Amygdala (tissue), 56 donors: ENCODE measurements at regions not wholly inside any gene's neighbourhood (a gene's known extent, or its start where the extent isn't known, plus 50 kb on each side); places are given as distances from the start of the nearest gene placed in this dataset.

Source experiments
- DNase-seq, 56 donors: peaks; one replicate each; lab custom pipeline; 2025; lab: John Stamatoyannopoulos, UW

DNA sequence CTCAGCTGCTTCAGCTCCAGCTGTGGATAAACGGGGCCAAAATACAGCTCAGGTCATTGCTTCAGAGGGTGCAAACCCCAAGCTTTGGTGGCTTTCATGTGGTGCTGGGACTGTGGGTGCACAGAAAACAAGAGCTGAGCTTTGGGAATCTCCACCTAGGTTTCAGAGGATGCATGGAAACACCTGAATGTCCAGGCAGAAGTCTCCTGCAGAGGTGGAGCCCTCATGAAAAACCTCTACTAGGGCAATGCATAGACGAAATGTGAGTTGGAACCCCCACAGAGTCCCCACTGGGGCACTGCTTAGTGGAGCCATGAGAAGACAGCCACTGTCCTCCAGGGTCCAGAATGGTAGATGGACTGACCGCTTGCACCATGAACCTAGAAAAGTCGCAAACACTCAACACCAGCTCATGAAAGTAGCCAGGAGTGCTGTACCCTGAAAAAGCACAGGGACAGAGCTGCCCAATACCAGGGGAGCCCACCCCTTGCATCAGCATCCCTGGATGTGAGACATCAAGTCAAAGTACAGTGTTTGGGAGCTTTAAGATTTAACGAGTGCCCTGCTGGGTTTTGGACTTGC is 147.9 kb upstream of the SOX11 start:
- no peak for DNase-seq

DNA sequence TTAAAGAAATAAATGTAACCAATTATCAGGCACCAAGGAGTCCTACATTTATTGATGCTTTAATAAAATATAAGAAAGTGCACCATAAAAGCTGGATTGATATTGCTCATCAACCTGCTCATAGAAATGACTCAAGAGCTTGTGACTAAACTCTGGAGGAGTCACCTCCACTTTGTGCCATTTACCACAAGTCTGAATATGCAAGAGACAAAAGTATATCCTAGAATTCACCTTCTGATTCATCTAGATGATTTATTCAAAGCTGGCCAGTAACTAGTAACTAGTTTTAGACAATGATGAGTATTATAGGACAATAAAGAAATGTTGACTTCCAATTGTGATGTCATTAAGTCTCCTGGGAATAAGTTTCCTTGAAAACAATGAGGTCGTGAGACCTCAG is 146.0 kb upstream of the SOX11 start:
- DNase-seq: no peak

DNA sequence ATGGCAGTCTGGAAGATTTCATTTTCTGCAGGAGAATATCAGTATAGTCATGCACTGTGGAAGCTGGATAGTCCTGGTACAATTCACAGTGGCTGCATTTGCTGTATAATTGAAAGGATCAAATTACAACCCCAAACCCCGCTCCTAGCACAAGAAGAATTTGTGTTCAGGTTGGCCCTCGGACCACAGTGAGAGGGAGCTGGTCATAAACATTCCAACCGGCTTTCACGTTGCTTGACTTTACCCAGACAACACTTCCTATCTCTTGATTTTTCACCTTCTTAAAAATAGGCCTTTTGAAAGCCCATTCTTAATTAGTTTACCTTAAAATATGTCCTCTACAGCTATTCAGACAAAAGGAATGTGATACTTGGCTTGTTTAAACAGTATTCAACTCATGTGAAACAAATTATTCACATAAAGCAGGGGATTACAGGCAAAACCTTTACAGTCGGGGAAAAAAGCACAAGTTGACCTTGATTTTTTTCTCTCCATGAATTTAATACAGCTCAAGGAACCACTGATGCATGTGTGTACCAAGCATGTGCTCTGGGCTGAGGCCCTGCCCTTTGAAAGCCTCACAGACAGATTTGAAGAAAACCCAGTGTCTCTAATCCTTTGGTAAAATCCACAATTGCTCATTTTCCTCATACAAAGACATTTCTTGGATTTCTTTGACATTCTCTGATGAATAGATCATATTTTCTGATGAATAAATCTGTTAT is 143.0 kb upstream of the SOX11 start:
- no peak for DNase-seq

DNA sequence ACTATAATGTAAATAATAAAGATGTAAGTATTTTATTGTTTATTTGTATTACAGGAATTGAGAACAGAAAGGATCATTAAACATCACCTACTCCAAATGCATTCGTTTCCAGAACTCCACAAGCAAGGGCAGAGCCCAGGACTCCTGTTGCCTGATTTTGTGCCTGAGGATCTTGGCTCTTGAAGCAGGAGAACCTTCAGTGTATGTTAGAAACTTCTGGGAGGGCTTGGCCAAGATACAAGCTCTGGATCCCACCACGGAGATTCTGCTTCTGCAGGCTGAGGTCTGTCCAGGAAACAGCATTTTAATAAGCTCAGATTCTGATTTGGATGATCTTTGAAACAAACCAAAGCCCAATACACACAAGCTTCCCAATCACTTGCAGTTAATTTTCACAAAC is 142.4 kb upstream of the SOX11 start:
- no peak for DNase-seq

DNA sequence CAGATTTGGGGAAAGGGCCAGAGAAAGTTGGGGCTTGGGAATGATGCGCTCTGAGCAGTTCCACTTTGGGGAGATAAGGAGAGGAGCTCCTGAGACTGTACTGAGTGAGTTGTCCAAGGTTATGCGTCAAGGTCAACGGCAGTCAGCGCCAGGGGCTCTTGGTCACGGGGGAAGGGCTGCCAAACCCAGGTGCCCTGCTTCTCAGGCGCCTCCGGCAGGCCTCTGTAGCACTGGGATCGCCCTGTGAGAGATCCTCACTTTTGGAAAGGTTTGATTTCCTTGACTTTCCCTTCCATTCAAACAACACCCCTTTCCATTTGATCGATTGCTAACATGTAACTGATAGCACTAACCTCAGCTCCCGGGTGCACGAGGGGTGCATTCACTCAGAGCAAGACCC is 136.5 kb upstream of the SOX11 start:
- no peak for DNase-seq

DNA sequence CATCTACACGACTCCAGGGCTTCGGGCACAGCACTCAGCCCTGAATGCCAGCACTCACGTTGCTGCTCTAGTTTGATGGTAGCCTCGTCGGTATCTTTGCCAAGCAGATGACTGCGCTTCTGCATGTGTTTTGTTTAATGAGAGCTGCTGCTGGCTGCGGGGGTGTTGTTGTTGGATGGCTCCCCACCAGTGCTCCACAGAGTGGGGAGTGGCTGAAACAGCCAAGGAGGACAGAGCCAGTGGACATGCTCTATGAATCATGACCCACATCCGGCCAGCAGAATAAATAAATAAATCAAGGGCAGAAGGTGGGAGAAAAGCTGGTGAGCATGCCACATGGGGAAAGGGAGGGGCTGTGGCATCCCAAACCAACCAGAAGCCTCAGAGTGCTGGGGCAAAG is 131.2 kb upstream of the SOX11 start:
- DNase-seq: peak in 1 of 56 donors; percentile 4

DNA sequence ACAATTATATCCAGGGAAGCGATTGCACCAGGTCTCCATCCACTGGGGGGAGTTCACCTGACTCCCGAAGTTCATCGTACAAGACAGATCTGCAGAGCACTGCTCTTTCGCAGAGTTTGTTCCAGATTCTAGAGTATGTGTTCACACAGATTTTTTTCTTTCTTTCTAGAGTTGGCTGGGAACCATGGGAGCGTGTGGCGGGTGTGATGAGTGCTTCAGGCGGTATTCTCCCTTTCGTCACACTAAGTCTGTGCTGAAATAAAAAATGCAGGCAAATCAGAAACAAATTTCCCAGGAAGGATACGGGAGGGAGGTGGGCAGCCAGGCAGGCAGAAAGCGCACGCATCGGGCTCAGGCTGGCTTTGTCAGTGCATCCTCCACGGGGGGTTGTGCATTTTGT is 129.8 kb upstream of the SOX11 start:
- DNase-seq: no peak

DNA sequence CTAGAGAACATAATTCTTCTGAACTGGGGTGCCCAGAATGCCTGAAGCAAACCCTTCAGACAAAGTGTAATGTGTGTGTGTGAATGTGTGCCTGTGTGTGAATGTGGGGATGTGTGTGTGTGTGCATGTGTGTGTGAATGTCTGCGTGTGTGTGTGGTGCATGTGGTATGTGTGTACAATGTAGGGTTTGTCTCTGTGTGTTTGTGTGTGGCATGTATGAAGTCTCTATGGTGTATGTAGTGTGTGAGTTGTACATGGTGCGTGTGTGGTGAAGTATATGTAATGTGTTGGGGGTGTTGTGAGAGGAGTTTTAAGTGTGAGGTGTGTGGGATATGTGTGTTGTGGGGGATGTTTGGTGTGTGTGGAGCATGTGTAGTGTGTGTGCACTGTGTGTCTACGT is 129.3 kb upstream of the SOX11 start:
- DNase-seq: no peak

DNA sequence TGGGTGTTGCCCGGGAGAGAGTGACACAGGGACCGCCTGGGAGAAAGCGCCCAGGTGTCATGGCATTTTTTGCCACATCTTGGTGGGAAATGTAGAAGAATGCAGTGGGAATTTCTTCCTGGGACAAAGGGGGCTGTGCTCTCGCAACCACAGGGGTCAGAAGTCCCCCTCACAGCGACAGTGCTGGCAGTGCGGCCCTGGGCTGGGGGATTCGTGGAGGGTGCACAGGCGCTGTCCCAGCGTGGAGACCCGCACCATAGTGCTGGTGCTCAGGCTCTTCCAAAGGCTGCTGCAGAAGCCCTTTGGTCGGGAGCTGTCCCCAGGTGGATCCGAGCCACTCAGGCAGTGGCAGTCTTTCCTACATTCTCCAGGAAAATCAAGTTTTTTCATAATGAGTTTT is 128.8 kb upstream of the SOX11 start:
- no peak for DNase-seq

DNA sequence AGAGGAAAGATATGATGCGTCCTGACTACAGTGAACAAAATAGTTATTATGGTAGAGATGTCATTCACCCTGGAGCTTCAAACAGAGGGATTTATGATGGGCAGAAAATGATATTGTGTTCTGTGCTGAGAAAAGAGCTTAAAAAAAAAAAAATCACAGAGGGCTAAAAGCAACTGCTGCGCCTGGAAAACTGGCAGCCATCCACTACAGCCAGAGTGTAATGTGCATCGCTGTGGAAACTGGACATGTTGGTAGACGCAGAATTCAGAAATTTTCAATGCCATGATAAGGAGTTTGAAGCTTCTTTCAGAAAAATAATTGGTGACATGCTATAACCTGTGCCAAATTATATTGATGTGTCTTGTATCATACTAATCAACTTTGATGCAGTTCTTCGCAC is 122.9 kb upstream of the SOX11 start:
- DNase-seq: no peak

DNA sequence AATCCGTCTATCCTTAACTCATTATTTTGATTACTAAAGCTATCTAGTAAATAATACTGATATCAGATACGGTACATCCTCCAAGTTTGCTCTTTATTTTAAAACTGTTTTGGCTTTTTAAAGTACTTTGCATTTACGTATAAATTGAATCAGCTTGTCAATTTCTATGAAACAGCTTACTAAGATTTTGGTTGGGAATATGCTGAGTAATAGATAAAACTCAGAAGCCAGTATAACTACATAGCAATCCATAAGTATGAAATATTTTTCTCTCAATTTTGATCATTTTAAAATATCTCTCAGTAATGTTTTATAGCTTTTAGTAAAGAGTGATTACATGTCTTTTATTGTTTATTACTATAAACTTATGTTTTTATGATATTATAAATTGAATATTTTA is 116.2 kb upstream of the SOX11 start:
- DNase-seq: no peak

DNA sequence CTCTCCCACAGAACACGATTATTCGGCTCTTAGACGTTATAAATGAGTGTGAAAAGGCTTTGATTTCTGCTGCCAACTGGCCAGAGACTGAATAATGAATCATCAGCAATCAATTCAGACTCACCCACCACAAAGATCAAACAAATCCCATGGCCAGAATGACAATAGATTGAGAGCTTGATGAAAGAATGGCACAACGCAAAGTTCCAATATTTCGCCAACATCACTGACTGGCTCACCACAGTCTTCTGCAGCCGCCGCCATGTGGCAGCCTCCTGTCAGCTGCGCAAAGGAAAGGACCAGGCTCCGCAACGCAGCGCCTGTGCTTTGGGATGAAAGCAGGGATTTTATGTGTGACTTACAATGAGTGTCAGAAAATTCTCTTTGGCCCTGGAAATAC is 104.4 kb upstream of the SOX11 start:
- peak in 3 of 56 donors; percentile 1 to 10 (median 3) for DNase-seq

DNA sequence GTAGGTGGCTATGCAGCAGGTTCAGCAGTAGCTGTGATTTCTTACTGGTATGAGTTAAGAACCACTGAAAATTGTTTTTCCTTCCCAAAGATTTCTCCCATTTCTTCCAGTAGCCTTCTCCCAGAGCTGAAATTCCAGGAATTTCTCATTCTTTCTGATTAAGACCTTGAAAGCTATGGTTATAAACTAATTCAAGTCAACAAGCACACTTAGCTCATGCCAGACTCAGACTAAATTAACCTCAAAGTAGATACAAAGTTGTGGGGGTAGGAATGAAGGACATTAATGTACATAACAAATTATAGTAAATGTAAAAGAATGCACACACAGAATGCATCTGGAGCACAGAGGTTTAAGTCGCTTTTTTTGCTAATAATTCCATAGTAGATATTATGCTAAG is 103.6 kb upstream of the SOX11 start:
- DNase-seq: no peak

DNA sequence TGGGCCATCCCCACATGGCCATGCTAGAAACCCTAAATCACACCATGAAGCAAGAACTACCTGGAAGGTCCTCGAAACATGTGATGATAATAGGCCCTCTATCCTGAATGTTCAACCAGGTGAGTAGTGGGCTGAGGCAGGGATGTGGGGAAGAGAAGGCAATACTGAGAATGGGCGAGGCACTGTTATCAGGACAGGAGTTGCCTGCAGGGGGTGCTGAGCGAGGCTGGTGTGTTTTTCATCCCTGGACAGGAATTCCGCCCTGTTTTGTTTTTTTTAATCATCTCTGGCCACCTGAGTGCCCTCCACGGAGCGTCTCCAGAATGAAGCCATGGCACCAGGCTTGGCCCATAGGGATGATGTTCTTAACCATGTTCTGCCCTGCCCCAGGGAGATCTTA is 103.0 kb upstream of the SOX11 start:
- DNase-seq: no peak

DNA sequence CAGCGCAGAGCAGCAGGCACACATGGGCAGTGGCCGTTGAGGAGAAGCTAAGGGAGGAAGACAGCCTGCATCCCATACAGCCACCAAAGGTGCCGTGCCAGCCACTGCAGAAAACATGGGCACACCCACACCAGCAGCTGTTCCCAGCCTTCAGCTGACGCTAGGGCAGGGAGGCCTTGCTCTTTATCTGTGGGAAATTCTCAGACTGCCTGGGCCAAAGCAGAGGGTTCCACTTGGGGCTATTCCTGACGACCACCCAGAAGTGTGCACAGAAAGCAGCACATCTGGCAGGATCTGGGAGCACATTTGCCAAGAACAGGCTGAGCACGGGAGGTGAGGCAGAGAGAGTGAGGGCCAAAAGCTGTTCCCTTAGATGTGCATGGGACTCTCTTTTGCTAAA is 101.3 kb upstream of the SOX11 start:
- DNase-seq: no peak

DNA sequence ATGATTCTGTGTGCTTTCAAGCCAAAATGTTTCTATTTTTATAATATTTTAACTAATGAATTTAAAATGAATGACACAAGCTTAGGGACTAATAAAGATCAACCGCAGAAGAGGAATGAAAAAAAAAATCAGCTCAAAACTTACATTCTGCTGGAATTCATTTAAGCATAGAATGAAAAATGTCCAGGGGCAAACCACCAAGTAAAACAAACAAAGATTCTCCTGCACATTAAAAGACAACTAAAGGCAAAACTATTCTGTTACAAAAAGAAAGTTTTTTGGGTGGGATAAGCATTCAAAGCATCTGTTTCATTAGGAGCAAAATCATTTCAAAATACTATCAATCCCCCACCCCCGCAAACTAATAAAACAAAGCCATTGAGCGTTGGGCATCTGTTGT is 99.3 kb upstream of the SOX11 start:
- DNase-seq: no peak

DNA sequence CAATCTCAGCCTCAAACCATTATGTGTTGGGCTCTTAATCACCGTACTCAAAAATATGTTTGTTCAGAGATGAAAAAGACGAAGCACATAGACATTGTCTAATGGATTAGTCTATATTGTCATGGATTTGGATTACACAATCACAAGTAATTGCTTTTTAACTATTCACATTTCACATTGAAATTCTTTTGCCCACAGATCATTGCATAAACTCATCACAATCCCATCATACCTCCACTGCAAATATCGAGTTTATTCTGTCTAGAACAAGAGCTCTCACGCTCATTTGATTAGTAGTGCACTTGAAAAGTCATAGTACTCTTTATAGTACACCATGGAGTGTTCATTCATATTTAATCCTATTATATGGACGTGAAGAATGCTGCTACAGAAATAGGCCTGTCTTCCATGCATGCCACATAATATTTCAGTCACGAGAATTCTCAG is 97.9 kb upstream of the SOX11 start:
- no peak for DNase-seq

DNA sequence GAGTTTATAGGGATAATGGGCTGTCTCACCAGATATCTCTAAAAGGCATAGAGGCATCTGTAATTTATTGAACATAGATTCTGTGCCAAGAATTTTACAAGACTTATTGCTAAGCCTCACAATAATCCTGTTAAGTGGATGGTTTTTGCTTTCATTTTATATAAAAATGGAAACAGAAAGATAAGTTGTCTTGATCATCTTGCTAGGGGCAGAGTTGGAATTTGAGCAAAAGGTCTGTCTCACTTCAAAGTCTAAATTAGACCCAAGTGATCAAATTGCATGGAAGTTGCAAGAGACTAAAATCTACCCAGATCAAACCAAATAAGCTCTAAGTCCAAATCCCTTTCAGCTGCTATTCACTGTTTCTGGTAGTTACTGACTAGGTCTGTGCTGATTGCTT is 95.3 kb upstream of the SOX11 start:
- no peak for DNase-seq

DNA sequence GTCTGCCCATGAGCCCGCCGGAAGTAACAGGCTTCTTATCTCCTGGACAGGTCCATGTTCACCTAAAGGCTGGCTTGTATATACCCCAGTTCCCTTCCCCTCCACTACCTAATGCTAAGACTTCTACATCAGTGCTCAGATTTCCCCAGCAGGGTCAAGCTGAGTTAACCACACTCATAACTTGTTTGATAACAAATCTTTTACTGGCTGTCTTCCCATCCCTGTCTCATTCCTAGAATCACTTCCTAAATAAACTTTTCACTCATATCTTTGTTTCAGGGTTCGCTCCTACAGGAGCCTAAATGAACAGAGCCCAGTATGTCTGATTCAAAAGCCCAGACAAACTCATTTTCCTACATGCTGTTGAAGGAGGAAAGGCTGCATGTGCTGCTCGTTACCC is 94.0 kb upstream of the SOX11 start:
- no peak for DNase-seq

DNA sequence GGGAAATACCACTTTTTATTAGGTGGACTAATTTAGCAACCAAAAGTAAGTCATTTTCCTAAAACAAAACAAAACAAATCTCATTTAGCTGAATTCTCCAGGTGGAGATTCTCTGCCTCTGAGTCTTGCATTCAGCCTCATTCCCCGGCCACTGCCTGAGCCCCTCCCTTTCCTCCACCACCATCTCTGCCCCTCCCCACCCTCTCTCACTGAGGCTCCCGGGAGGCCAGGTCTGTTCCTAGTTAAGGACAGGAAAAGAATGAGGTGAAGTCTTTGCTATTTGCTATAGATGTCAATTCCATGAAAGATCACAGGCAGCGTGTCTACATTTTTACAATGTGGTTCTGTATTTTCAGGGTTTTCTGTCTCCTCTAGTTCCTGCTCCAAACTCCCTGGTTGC is 83.0 kb upstream of the SOX11 start:
- no peak for DNase-seq

DNA sequence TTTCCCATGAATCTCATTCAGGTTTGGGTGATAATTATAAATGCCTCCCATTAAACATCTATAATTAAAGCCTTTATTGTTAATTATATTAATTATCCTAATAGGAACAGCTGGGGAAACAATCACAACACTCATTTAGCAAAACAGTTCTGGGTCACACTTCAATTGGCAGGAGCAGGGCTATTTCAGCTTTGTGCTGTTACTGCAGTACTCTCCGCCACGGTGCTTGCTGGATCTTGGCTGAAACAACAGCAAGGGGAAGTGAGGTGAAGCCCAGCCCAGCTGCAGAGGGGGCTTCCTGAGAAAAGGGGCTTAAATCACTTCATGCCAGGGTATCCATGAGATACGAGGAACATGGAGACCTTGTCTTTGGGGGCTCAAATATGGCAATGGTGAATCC is 79.5 kb upstream of the SOX11 start:
- DNase-seq: no peak

DNA sequence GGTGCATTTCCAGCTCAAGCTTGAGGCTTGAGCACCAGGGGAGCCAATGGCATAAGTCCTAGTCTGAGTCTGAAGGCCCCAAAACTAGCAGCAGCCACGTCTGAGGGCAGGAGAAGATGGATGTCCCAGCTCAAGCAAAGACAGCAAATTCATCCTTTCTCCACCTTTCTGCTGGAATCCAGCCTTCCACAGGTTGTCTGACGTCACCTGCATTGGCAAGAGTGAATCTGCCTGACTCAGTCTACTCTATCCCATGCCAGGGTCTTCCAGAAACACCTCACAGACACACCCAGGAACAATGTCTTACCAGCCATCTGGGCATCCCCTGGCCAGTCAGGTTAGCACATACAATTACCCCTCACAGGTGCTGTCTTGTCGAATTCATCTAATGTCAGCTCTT is 76.2 kb upstream of the SOX11 start:
- DNase-seq: no peak

DNA sequence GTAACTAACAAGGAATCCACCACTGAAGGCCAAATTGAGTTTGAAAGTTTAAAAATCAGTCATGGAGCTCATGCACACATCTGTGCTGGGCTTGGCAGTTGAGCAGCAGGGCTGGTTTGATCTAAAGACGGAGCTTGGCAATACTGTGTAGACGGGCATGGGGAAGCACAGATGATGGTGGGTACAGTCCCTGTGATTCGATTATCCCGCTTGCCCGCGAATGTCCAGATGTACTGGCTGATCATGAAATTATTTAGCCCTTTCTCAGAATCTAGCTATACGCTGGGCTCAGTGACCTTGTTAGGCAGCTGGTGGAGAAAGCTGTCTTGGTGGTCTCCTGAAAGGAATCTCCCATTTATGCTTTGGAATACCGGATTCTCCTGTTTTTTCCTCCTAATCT is 74.8 kb upstream of the SOX11 start:
- DNase-seq: no peak
